H1 (cell line): ENCODE measurements at regions not wholly inside any gene's neighbourhood (a gene's known extent, or its start where the extent isn't known, plus 50 kb on each side); places are given as distances from the start of the nearest gene placed in this dataset.

ENCODE experiments used
- CTCF ChIA-PET: fragments of 300-600 bp; sonication (Branson Sonifier 250); formaldehyde crosslinking; loops from one replicate; lab custom pipeline; 2021; ENCODE audit not compliant: partially characterized antibody; lab: Charles Lee
- POLR2A ChIA-PET: fragments of 300-600 bp; sonication (Branson Sonifier 250); formaldehyde crosslinking; loops from one replicate; lab custom pipeline; 2021; ENCODE audit warnings: inconsistent platforms; ENCODE audit not compliant: partially characterized antibody; lab: Charles Lee
- DNase-seq, 2 experiments: peaks; one replicate each; pipeline versions ENCODE4 v3.0.0 to v3.0.0-alpha.2; 2010 to 2022; ENCODE audit warnings: low spot score in 2 of 2, low read depth in 1 of 2, mixed read lengths in 1 of 2
- FAIRE-seq: peaks from 2 replicates; lab custom pipeline; 2011; peaks lifted over from hg19 to GRCh38; lab: Jason Lieb, UNC
- H2AFZ ChIP-seq: 2 replicates; pipeline ENCODE4 v1.8.1; 2012; ENCODE audit warnings: low read length, inconsistent platforms
- H2AK5ac ChIP-seq: 2 replicates; pipeline ENCODE4 v1.6.1; 2013; ENCODE audit warnings: low read depth, low read length
- H2BK120ac ChIP-seq: replicated peaks from 2 replicates; pipeline ENCODE3; 2013; ENCODE audit warnings: low read depth, low read length, inconsistent platforms
- H2BK12ac ChIP-seq: 2 replicates; pipeline ENCODE4 v1.6.1; 2013; ENCODE audit warnings: low read depth, low read length
- H2BK15ac ChIP-seq: 2 replicates; pipeline ENCODE4 v1.6.1; 2013; ENCODE audit warnings: low read length
- H2BK20ac ChIP-seq: 2 replicates; pipeline ENCODE4 v1.6.1; 2013; ENCODE audit warnings: low read length
- H2BK5ac ChIP-seq: 2 replicates; pipeline ENCODE4 v1.6.1; 2013; ENCODE audit warnings: low read depth, low read length
- H3K14ac ChIP-seq: 2 replicates; pipeline ENCODE4 v1.6.1; 2013; ENCODE audit warnings: inconsistent platforms; ENCODE audit not compliant: insufficient read length
- H3K18ac ChIP-seq: 2 replicates; pipeline ENCODE4 v1.6.1; 2013; ENCODE audit warnings: low read length; ENCODE audit errors: extremely low read depth
- H3K23ac ChIP-seq: 2 replicates; pipeline ENCODE4 v1.6.1; 2013; ENCODE audit warnings: inconsistent platforms; ENCODE audit not compliant: insufficient read length
- H3K23me2 ChIP-seq: 2 replicates; pipeline ENCODE4 v1.6.1; 2013; ENCODE audit warnings: low read depth, low read length
- H3K27ac ChIP-seq: 2 replicates; pipeline ENCODE4 v1.6.1; 2011; ENCODE audit warnings: low read depth, low read length, inconsistent platforms
- H3K27me3 ChIP-seq, 4 experiments: replicated peaks in 1 of 4; 1 replicate in 1 of 4; 2 replicates in 3 of 4; pipeline versions ENCODE4 v1.6.1 to v1.8.1; 2011 to 2013; ENCODE audit warnings: low read length in 3 of 4, mild to moderate bottlenecking in 3 of 4, inconsistent platforms in 2 of 4, mixed read lengths in 2 of 4, moderate library complexity in 1 of 4; ENCODE audit not compliant: control insufficient read depth in 3 of 4, insufficient read depth in 3 of 4; ENCODE audit errors: extremely low read depth in 1 of 4
- H3K36me3 ChIP-seq, 4 experiments: 2 replicates each; pipeline versions ENCODE4 v1.6.1 to v1.8.1; 2011 to 2013; ENCODE audit warnings: mild to moderate bottlenecking in 4 of 4, low read length in 3 of 4, moderate library complexity in 2 of 4, control low read depth in 1 of 4, inconsistent platforms in 1 of 4; ENCODE audit not compliant: insufficient read depth in 4 of 4, control insufficient read depth in 2 of 4
- H3K4ac ChIP-seq: replicated peaks from 2 replicates; pipeline ENCODE3; 2013; ENCODE audit warnings: low read length, low read depth, mixed read lengths, inconsistent platforms; ENCODE audit not compliant: insufficient read length
- H3K4me1 ChIP-seq, 4 experiments: replicated peaks in 1 of 4; 1 replicate in 1 of 4; 2 replicates in 3 of 4; pipeline versions ENCODE4 v1.6.1 to v1.8.1; 2011 to 2013; ENCODE audit warnings: low read length in 3 of 4, inconsistent platforms in 2 of 4, mixed read lengths in 1 of 4; ENCODE audit not compliant: insufficient read depth in 4 of 4, control insufficient read depth in 3 of 4
- H3K4me2 ChIP-seq, 2 experiments: 2 replicates each; pipeline versions ENCODE4 v1.6.1 to v1.8.1; 2011 to 2013; ENCODE audit warnings: low read depth in 2 of 2, low read length in 2 of 2, control low read depth in 1 of 2, inconsistent platforms in 1 of 2, mild to moderate bottlenecking in 1 of 2; ENCODE audit not compliant: insufficient read depth in 1 of 2
- H3K4me3 ChIP-seq, 4 experiments: fragments of 200-600, 300-600 bp in 1 of 4; sonication (generic), shearing (Covaris generic), sonication (Bioruptor Twin) in 1 of 4; 2 replicates each; pipeline versions ENCODE4 v1.5.1 to v1.8.1; 2011 to 2016; ENCODE audit warnings: low read length in 4 of 4, low read depth in 3 of 4, control low read depth in 2 of 4, inconsistent platforms in 2 of 4, mild to moderate bottlenecking in 2 of 4, mixed read lengths in 1 of 4, moderate library complexity in 1 of 4; ENCODE audit not compliant: insufficient read depth in 2 of 4; ENCODE audit errors: extremely low read depth in 1 of 4
- H3K56ac ChIP-seq: replicated peaks from 2 replicates; pipeline ENCODE3; 2013; ENCODE audit warnings: low read depth, mild to moderate bottlenecking, mixed read lengths, low read length, inconsistent platforms; ENCODE audit not compliant: insufficient read length
- H3K79me1 ChIP-seq: 2 replicates; pipeline ENCODE4 v1.6.1; 2013; ENCODE audit warnings: low read depth, low read length, control low read depth
- H3K79me2 ChIP-seq, 2 experiments: 2 replicates each; pipeline versions ENCODE4 v1.6.1 to v1.8.1; 2012 to 2013; ENCODE audit warnings: low read length in 2 of 2, mild to moderate bottlenecking in 2 of 2, inconsistent platforms in 1 of 2; ENCODE audit not compliant: insufficient read depth in 2 of 2, control insufficient read depth in 1 of 2
- H3K9ac ChIP-seq, 4 experiments: replicated peaks in 1 of 4; 1 replicate in 1 of 4; 2 replicates in 3 of 4; pipeline versions ENCODE4 v1.6.1 to v1.8.1; 2011 to 2013; ENCODE audit warnings: low read depth in 3 of 4, low read length in 3 of 4, control low read depth in 2 of 4, mild to moderate bottlenecking in 2 of 4, moderate library complexity in 2 of 4, inconsistent platforms in 1 of 4; ENCODE audit errors: extremely low read depth in 1 of 4
- H3K9me3 ChIP-seq, 2 experiments: 2 replicates each; pipeline versions ENCODE4 v1.6.1 to v1.8.1; 2012 to 2013; ENCODE audit warnings: mild to moderate bottlenecking in 2 of 2, moderate library complexity in 2 of 2, control low read depth in 1 of 2, inconsistent platforms in 1 of 2, low read depth in 1 of 2, low read length in 1 of 2, mixed read lengths in 1 of 2; ENCODE audit not compliant: insufficient read depth in 2 of 2
- H4K20me1 ChIP-seq, 2 experiments: replicated peaks in 1 of 2; 2 replicates each; pipeline versions ENCODE3 to v1.8.1; 2011 to 2013; ENCODE audit warnings: inconsistent platforms in 2 of 2, low read length in 2 of 2, mild to moderate bottlenecking in 1 of 2; ENCODE audit not compliant: insufficient read depth in 2 of 2, control insufficient read depth in 1 of 2
- H4K5ac ChIP-seq: 2 replicates; pipeline ENCODE4 v1.6.1; 2013; ENCODE audit warnings: low read length, low read depth, mixed read lengths, inconsistent platforms; ENCODE audit not compliant: insufficient read length
- H4K8ac ChIP-seq: 2 replicates; pipeline ENCODE4 v1.8.0; 2013; ENCODE audit warnings: mild to moderate bottlenecking, moderate library complexity, low read length, inconsistent platforms; ENCODE audit not compliant: insufficient read depth; ENCODE audit errors: extremely low read depth
- H4K91ac ChIP-seq: replicated peaks from 2 replicates; pipeline ENCODE3; 2013; ENCODE audit warnings: low read length, mixed read lengths, inconsistent platforms; ENCODE audit not compliant: insufficient read length
- EP300 ChIP-seq, 2 experiments: IDR thresholded peaks; 1 replicate in 1 of 2; 2 replicates in 1 of 2; pipeline ENCODE4 v1.6.1; 2011 to 2012; ENCODE audit warnings: low read depth in 2 of 2, low read length in 2 of 2, mild to moderate bottlenecking in 2 of 2, borderline replicate concordance in 1 of 2, inconsistent platforms in 1 of 2, moderate library complexity in 1 of 2
- EZH2 ChIP-seq: fragments of 200-600 bp; sonication (generic); IDR thresholded peaks from 2 replicates; pipeline ENCODE4 v1.7.1; 2012; ENCODE audit warnings: low read depth, mild to moderate bottlenecking, moderate library complexity, low read length, inconsistent platforms; ENCODE audit not compliant: severe bottlenecking
- KDM1A ChIP-seq: fragments of 200-600, 300-600 bp; sonication (generic); IDR thresholded peaks from 2 replicates; pipeline ENCODE4 v1.7.1; 2016; ENCODE audit warnings: mild to moderate bottlenecking, low read length, borderline replicate concordance
- KDM4A ChIP-seq: IDR thresholded peaks from one replicate; pipeline ENCODE4 v1.7.1; 2012; ENCODE audit warnings: low read depth, mild to moderate bottlenecking, moderate library complexity, low read length, inconsistent platforms; ENCODE audit not compliant: severe bottlenecking
- KDM5A ChIP-seq: fragments of 200-600 bp; IDR thresholded peaks from 2 replicates; pipeline ENCODE4 v1.7.1; 2012; ENCODE audit warnings: mild to moderate bottlenecking, low read length, inconsistent platforms, mixed read lengths
- RFX5 ChIP-seq: IDR thresholded peaks from 2 replicates; pipeline ENCODE4 v1.6.1; 2011; ENCODE audit warnings: low read depth, low read length, improper control_type of control experiment, borderline replicate concordance
- SIN3A ChIP-seq, 2 experiments: IDR thresholded peaks in 1 of 2; conservative IDR thresholded peaks in 1 of 2; 2 replicates each; pipeline ENCODE4 v1.6.1; 2011 to 2012; ENCODE audit warnings: low read length in 2 of 2, improper control_type of control experiment in 1 of 2, low read depth in 1 of 2, mild to moderate bottlenecking in 1 of 2
- SIRT6 ChIP-seq: IDR thresholded peaks from one replicate; pipeline ENCODE4 v1.7.1; 2012; ENCODE audit warnings: low read length, inconsistent platforms
- WGBS, 2 experiments: shearing (Covaris generic) in 1 of 2; methylation state at CpG; one replicate each; pipeline versions ENCODE4 v1.1.6 to v1.1.7; 2013 to 2015; ENCODE audit warnings: low lambda C conversion rate in 2 of 2, mixed read lengths in 2 of 2, inconsistent platforms in 1 of 2, low coverage in 1 of 2, missing lambda C conversion rate in 1 of 2; ENCODE audit not compliant: insufficient replicate concordance in 2 of 2, insufficient coverage in 1 of 2, insufficient read length in 1 of 2; ENCODE audit errors: extremely low coverage in 1 of 2, missing lambda C conversion rate in 1 of 2; 5-methylcytosine and 5-hydroxymethylcytosine counted together
- TF ChIP-seq, protein P1 (sequence below): IDR thresholded peaks from 2 replicates; pipeline ENCODE4 v1.6.1; 2012; ENCODE audit warnings: inconsistent platforms
- TF ChIP-seq, protein P2 (sequence below): IDR thresholded peaks from 2 replicates; pipeline ENCODE4 v1.6.1; 2012; ENCODE audit warnings: inconsistent platforms

DNA sequence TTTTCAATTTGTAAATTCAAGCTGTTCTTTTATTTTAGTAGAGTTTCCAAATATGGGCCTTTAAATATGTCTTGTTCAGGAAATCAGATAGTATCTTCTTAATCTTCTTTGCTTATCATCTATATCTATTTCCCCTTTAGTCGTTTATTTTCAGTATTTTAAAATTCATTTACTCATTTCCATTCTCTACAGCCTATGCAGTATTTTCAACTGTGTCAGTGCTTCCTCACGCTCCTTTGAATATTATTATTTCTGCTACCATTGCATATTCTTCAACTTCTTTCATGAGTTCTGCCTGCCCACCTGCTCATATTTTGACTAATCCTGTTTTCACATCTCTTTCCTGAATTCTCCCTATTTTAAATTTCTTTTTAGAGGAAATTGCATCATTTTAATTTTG lies 185.4 kb downstream of the DKK2 start:
- H3K18ac ChIP-seq: no peak overlapping the region
- H4K8ac ChIP-seq: no peak overlapping the region
- H2BK12ac ChIP-seq: no peak overlapping the region
- ChIA-PET CTCF (interaction anchor here (1.4 kb wide), 1 partner anchor 24 kb away, joined by 4 read pairs; no protein-coding TSS in a partner anchor), POLR2A (no interaction called here)
- H3K9me3 ChIP-seq: no peaks in the 10 kb centered on the region
- FAIRE-seq: no peak
- no peak overlapping the region for H3K14ac ChIP-seq
- no peaks in the 10 kb centered on the region for H3K36me3 ChIP-seq
- H3K27ac ChIP-seq: no peak overlapping the region
- no peak overlapping the region for H2AK5ac ChIP-seq
- no peak overlapping the region for H3K4me2 ChIP-seq
- H3K4me1 ChIP-seq: no peaks in the 10 kb centered on the region
- no peak overlapping the region for H3K56ac ChIP-seq
- WGBS, 2 experiments: 77% methylated on average over 2 of the region's 2 CpGs; no CpG with 5 or more reads in 1 of the 2 experiments
- no peak overlapping the region for H2BK15ac ChIP-seq
- H3K23me2 ChIP-seq: no peaks in the 10 kb centered on the region
- H2BK20ac ChIP-seq: no peak overlapping the region
- TF ChIP-seq, protein P1, sequence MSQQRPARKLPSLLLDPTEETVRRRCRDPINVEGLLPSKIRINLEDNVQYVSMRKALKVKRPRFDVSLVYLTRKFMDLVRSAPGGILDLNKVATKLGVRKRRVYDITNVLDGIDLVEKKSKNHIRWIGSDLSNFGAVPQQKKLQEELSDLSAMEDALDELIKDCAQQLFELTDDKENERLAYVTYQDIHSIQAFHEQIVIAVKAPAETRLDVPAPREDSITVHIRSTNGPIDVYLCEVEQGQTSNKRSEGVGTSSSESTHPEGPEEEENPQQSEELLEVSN: no peak
- TF ChIP-seq RFX5: no peak
- TF ChIP-seq KDM4A: no peak
- TF ChIP-seq KDM1A: no peak
- no peak for TF ChIP-seq SIN3A (conservative IDR thresholded peaks at IDR 0.05 in 1 of 2, IDR thresholded peaks at IDR 0.05 in 1 of 2; ENCODE audit: low read depth in 1 of 2, low read length in 2 of 2)
- no peak for TF ChIP-seq SIRT6
- TF ChIP-seq EP300 (IDR thresholded peaks at IDR 0.05; ENCODE audit: borderline replicate concordance in 1 of 2, low read depth in 2 of 2, low read length in 2 of 2): no peak
- TF ChIP-seq, protein P2, sequence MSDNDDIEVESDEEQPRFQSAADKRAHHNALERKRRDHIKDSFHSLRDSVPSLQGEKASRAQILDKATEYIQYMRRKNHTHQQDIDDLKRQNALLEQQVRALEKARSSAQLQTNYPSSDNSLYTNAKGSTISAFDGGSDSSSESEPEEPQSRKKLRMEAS: no peak
- TF ChIP-seq KDM5A: no peak
- no peak for TF ChIP-seq EZH2
- H2BK120ac ChIP-seq: no peak overlapping the region
- no peak overlapping the region for H4K5ac ChIP-seq
- H4K20me1 ChIP-seq: no peaks in the 10 kb centered on the region
- DNase-seq: no peak
- H2AFZ ChIP-seq: no peak overlapping the region
- no peak overlapping the region for H3K4ac ChIP-seq
- H3K27me3 ChIP-seq: no peaks in the 10 kb centered on the region
- H2BK5ac ChIP-seq: no peak overlapping the region
- H4K91ac ChIP-seq: no peak overlapping the region
- no peak overlapping the region for H3K23ac ChIP-seq
- H3K9ac ChIP-seq: no peak overlapping the region
- no peaks in the 10 kb centered on the region for H3K79me1 ChIP-seq
- H3K4me3 ChIP-seq: no peak overlapping the region
- H3K79me2 ChIP-seq: no peaks in the 10 kb centered on the region
